CD14-positive monocyte (primary cell): ENCODE measurements at regions not wholly inside any gene's neighbourhood (a gene's known extent, or its start where the extent isn't known, plus 50 kb on each side); places are given as distances from the start of the nearest gene placed in this dataset.

Experiments
- DNase-seq, 3 donors: peaks; one replicate each; pipeline ENCODE4 v3.0.0-alpha.2; 2011 to 2022
- H2AFZ ChIP-seq: 2 replicates; pipeline ENCODE4 v1.6.0; 2012; ENCODE audit warnings: mild to moderate bottlenecking, low read depth, low read length, inconsistent platforms; ENCODE audit not compliant: insufficient read depth, poor library complexity, severe bottlenecking
- H3K27ac ChIP-seq, 2 donors: 1 replicate in 1 of 2; 2 replicates in 1 of 2; pipeline ENCODE4 v1.5.1; 2012 to 2013; ENCODE audit warnings: low read length in 2 of 2, control low read depth in 1 of 2, inconsistent platforms in 1 of 2, low read depth in 1 of 2, mild to moderate bottlenecking in 1 of 2
- H3K27me3 ChIP-seq, 2 donors: one replicate each; pipeline versions ENCODE4 v1.6.0 to v1.6.1; 2011 to 2013; ENCODE audit warnings: low read length in 2 of 2; ENCODE audit not compliant: control insufficient read depth in 2 of 2, insufficient read depth in 2 of 2
- H3K36me3 ChIP-seq, 2 donors: replicated peaks in 1 of 2; 1 replicate in 1 of 2; 2 replicates in 1 of 2; pipeline versions ENCODE4 v1.5.1 to v1.6.1; 2012 to 2013; ENCODE audit warnings: low read length in 2 of 2, control low read depth in 1 of 2, inconsistent platforms in 1 of 2, mild to moderate bottlenecking in 1 of 2; ENCODE audit not compliant: insufficient read depth in 2 of 2, control insufficient read depth in 1 of 2
- H3K4me1 ChIP-seq, 2 donors: 1 replicate in 1 of 2; 2 replicates in 1 of 2; pipeline versions ENCODE4 v1.5.1 to v1.6.1; 2012 to 2013; ENCODE audit warnings: low read length in 2 of 2, control low read depth in 1 of 2, inconsistent platforms in 1 of 2, mild to moderate bottlenecking in 1 of 2, moderate library complexity in 1 of 2; ENCODE audit not compliant: insufficient read depth in 2 of 2, control insufficient read depth in 1 of 2
- H3K4me2 ChIP-seq: replicated peaks from 2 replicates; pipeline ENCODE3; 2012; ENCODE audit warnings: low read length, moderate library complexity, mild to moderate bottlenecking; ENCODE audit not compliant: poor library complexity, severe bottlenecking; ENCODE audit errors: extremely low read depth
- H3K4me3 ChIP-seq, 3 experiments: fragments of 200-600 bp in 1 of 3; sonication (generic) in 1 of 3; replicated peaks in 1 of 3; 1 replicate in 2 of 3; 2 replicates in 1 of 3; pipeline ENCODE4 v1.5.1; 2011 to 2013; ENCODE audit warnings: low read length in 3 of 3, mild to moderate bottlenecking in 3 of 3, control low read depth in 2 of 3, low read depth in 2 of 3, inconsistent platforms in 1 of 3, moderate library complexity in 1 of 3
- H3K79me2 ChIP-seq: 2 replicates; pipeline ENCODE4 v1.6.0; 2012; ENCODE audit warnings: mild to moderate bottlenecking, control low read depth, inconsistent platforms, low read length, moderate library complexity; ENCODE audit not compliant: insufficient read depth
- H3K9ac ChIP-seq: 2 replicates; pipeline ENCODE4 v1.6.0; 2017; ENCODE audit warnings: low read length, mild to moderate bottlenecking; ENCODE audit not compliant: insufficient read depth, poor library complexity, severe bottlenecking
- H3K9me3 ChIP-seq, 2 donors: replicated peaks in 1 of 2; 1 replicate in 1 of 2; 2 replicates in 1 of 2; pipeline versions ENCODE4 v1.5.1 to v1.6.1; 2012 to 2013; ENCODE audit warnings: low read length in 2 of 2, control low read depth in 1 of 2; ENCODE audit not compliant: control insufficient read depth in 1 of 2, insufficient read depth in 1 of 2
- H4K20me1 ChIP-seq: 2 replicates; pipeline ENCODE4 v1.6.0; 2012; ENCODE audit warnings: mild to moderate bottlenecking, low read length, control low read depth, moderate library complexity; ENCODE audit not compliant: insufficient read depth
- H3K27ac Mint-ChIP-seq, 7 donors: one replicate each; pipeline ENCODE4 v1.8.0; 2020; ENCODE audit warnings: mild to moderate bottlenecking in 7 of 7, mixed read lengths in 7 of 7, moderate library complexity in 6 of 7, inconsistent platforms in 2 of 7
- H3K27me3 Mint-ChIP-seq, 3 donors: one replicate each; pipeline ENCODE4 v1.8.0; 2021 to 2022; ENCODE audit warnings: low read depth in 3 of 3, mild to moderate bottlenecking in 3 of 3, mixed read lengths in 3 of 3, moderate library complexity in 3 of 3, inconsistent platforms in 1 of 3
- H3K36me3 Mint-ChIP-seq, 2 donors: one replicate each; pipeline ENCODE4 v1.8.0; 2020; ENCODE audit warnings: mixed read lengths in 2 of 2, inconsistent platforms in 1 of 2, mild to moderate bottlenecking in 1 of 2
- H3K4me1 Mint-ChIP-seq: one replicate; pipeline ENCODE4 v1.8.0; 2020; ENCODE audit warnings: mild to moderate bottlenecking, mixed read lengths
- H3K4me3 Mint-ChIP-seq, 2 donors: one replicate each; pipeline ENCODE4 v1.8.0; 2020; ENCODE audit warnings: mild to moderate bottlenecking in 2 of 2, mixed read lengths in 2 of 2, moderate library complexity in 1 of 2
- H3K9me3 Mint-ChIP-seq, 7 donors: one replicate each; pipeline ENCODE4 v1.8.0; 2020 to 2022; ENCODE audit warnings: mixed read lengths in 7 of 7, mild to moderate bottlenecking in 6 of 7, moderate library complexity in 6 of 7, inconsistent platforms in 2 of 7
- WGBS: methylation state at CpG from one replicate; pipeline ENCODE4 v1.1.5; 2013; ENCODE audit warnings: missing lambda C conversion rate; ENCODE audit not compliant: insufficient coverage; 5-methylcytosine and 5-hydroxymethylcytosine counted together
- intact Hi-C, 2 donors: fragments of 100-400 bp; cut with micrococcal nuclease; formaldehyde crosslinking; loops; one replicate each; pipeline versions ENCODE4 v1.15.0 to v1.15.1; 2023
- TF ChIP-seq, protein P1 (sequence below): fragments of 200-600 bp; IDR thresholded peaks from one replicate; pipeline ENCODE4 v1.8.0; 2022; ENCODE audit warnings: antibody characterized with exemption, mild to moderate bottlenecking

DNA sequence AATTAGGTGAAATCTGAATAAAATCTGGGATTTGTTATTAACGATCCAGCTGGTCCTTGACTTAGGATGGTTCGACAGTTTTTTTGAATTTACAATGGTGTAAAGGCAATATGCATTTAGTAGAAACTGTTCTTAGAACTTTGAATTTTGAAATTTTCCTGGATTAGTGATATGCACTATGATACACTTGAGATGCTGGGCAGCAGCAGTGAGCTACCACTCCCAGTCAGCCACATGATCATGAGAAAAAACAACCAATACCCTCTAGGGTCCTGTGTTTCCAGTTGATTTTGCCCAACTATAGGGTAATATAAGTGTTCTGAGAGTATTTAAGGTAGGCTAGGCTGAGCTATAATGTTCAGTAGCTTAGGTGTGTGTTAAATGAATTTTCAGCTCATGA, 303.7 kb downstream of the GPAT3 start:
- no peaks in the 10 kb centered on the region for H3K9me3 ChIP-seq
- no peak overlapping the region for H3K4me3 Mint-ChIP-seq
- no peak overlapping the region for H3K27ac Mint-ChIP-seq
- H3K27me3 ChIP-seq, result no peaks in the 10 kb centered on the region
- H3K27ac ChIP-seq, result no peak overlapping the region
- intact Hi-C loops, result no loop called here
- no peaks in the 10 kb centered on the region for H3K36me3 ChIP-seq
- H3K27me3 Mint-ChIP-seq, result peaks cover 0 to 2% (median 0%) of the 10 kb centered on the region in 3 donors
- H3K79me2 ChIP-seq, result no peaks in the 10 kb centered on the region
- H3K4me1 ChIP-seq, result no peaks in the 10 kb centered on the region
- 83% methylated on average over 2 of the region's 2 CpGs for WGBS
- TF ChIP-seq, protein P1, sequence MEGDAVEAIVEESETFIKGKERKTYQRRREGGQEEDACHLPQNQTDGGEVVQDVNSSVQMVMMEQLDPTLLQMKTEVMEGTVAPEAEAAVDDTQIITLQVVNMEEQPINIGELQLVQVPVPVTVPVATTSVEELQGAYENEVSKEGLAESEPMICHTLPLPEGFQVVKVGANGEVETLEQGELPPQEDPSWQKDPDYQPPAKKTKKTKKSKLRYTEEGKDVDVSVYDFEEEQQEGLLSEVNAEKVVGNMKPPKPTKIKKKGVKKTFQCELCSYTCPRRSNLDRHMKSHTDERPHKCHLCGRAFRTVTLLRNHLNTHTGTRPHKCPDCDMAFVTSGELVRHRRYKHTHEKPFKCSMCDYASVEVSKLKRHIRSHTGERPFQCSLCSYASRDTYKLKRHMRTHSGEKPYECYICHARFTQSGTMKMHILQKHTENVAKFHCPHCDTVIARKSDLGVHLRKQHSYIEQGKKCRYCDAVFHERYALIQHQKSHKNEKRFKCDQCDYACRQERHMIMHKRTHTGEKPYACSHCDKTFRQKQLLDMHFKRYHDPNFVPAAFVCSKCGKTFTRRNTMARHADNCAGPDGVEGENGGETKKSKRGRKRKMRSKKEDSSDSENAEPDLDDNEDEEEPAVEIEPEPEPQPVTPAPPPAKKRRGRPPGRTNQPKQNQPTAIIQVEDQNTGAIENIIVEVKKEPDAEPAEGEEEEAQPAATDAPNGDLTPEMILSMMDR, result no peak
- no peaks in the 10 kb centered on the region for H4K20me1 ChIP-seq
- no peak overlapping the region for H2AFZ ChIP-seq
- no peak overlapping the region for H3K4me2 ChIP-seq
- DNase-seq, result no peak
- H3K9me3 Mint-ChIP-seq, result no peaks in the 10 kb centered on the region
- H3K36me3 Mint-ChIP-seq, result no peaks in the 10 kb centered on the region
- no peaks in the 10 kb centered on the region for H3K4me1 Mint-ChIP-seq
- no peak overlapping the region for H3K9ac ChIP-seq
- no peak overlapping the region for H3K4me3 ChIP-seq

DNA sequence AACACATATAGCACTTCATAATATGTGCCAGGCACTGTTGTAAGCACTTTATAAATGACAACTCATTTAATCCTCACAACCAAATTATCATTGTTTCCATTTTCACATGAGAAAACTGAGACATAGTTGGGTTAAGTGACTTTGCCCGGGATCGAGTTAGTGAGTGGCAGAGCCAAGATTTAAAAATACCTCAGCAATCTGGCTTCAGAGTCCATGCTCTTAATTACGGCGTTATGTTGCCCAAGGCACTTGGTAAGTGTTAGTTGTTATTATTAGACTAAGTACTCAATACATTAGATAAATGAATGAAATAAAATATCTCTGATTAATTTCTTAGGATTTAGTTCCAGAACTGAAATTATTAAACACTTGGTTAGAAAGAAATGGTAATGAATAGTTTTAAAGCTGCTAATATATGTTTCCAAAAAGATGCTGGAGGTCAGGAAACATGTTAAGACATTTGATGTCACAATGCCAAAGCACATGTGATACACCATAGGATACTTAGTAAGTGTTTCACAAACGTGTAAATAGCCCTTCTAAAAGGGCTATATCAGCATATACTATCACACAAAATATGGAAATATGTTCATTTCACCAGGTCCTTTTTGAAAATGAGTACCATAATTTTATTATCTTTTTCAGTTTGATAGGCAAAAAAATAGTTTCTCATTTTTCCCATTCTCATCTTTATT, 301.9 kb downstream of the GPAT3 start:
- Histone ChIP-seq H3K4me1 (no peaks in the 10 kb centered on the region), H3K27ac (no peak overlapping the region), H3K4me2 (no peak overlapping the region), H4K20me1 (no peaks in the 10 kb centered on the region), H3K36me3 (no peaks in the 10 kb centered on the region), H3K9ac (no peak overlapping the region), H2AFZ (no peak overlapping the region), H3K4me3 (no peak overlapping the region), H3K9me3 (no peaks in the 10 kb centered on the region), H3K79me2 (no peaks in the 10 kb centered on the region), H3K27me3 (no peaks in the 10 kb centered on the region)
- H3K36me3 Mint-ChIP-seq, result no peaks in the 10 kb centered on the region
- DNase-seq, result no peak
- TF ChIP-seq, protein P1, result no peak
- H3K27me3 Mint-ChIP-seq, result peaks cover 0 to 4% (median 0%) of the 10 kb centered on the region in 3 donors
- H3K4me3 Mint-ChIP-seq, result no peak overlapping the region
- 100% methylated on average over 2 of the region's 5 CpGs for WGBS
- no peaks in the 10 kb centered on the region for H3K4me1 Mint-ChIP-seq
- intact Hi-C loops, result no loop called here
- H3K9me3 Mint-ChIP-seq, result peaks cover 0 to 2% (median 0%) of the 10 kb centered on the region in 7 donors
- H3K27ac Mint-ChIP-seq, result no peak overlapping the region
